Activated CD8-positive, alpha-beta T cell treated with anti-CD3 and anti-CD28 coated beads for 36 hours (primary cell): ENCODE measurements at regions not wholly inside any gene's neighbourhood (a gene's known extent, or its start where the extent isn't known, plus 50 kb on each side); places are given as distances from the start of the nearest gene placed in this dataset.

ENCODE experiments used
- ATAC-seq: fragments of 200-7000 bp; cut with Tn5 transposase; one replicate; pipeline ENCODE4 v1.10.0; 2021; ENCODE audit warnings: mild to moderate bottlenecking, moderate library complexity
- CTCF ChIA-PET: fragments of 350-600 bp; sonication (Branson Sonifier 250); formaldehyde crosslinking; loops from one replicate; lab custom pipeline; 2021; ENCODE audit warnings: antibody characterized with exemption; lab: Charles Lee
- POLR2A ChIA-PET: fragments of 350-600 bp; sonication (Branson Sonifier 250); formaldehyde crosslinking; loops from one replicate; lab custom pipeline; 2021; ENCODE audit warnings: antibody characterized with exemption; lab: Charles Lee
- DNase-seq: peaks from one replicate; pipeline ENCODE4 v3.0.0-alpha.2; 2020
- H3K27ac Mint-ChIP-seq: one replicate; pipeline ENCODE4 v1.8.0; 2021; ENCODE audit warnings: mild to moderate bottlenecking, mixed read lengths
- H3K27me3 Mint-ChIP-seq: one replicate; pipeline ENCODE4 v1.8.0; 2021; ENCODE audit warnings: mixed read lengths
- H3K36me3 Mint-ChIP-seq: one replicate; pipeline ENCODE4 v1.8.0; 2021; ENCODE audit warnings: low read depth, mixed read lengths
- H3K4me1 Mint-ChIP-seq: one replicate; pipeline ENCODE4 v1.8.0; 2021; ENCODE audit warnings: low read depth, mixed read lengths
- H3K4me3 Mint-ChIP-seq: one replicate; pipeline ENCODE4 v1.8.0; 2021; ENCODE audit warnings: mild to moderate bottlenecking, moderate library complexity, mixed read lengths
- H3K9me3 Mint-ChIP-seq: one replicate; pipeline ENCODE4 v1.8.0; 2021; ENCODE audit warnings: mixed read lengths
- intact Hi-C: fragments of 100-400 bp; cut with micrococcal nuclease; formaldehyde crosslinking; loops from one replicate; pipeline ENCODE4 v1.10.0; 2022
- TF ChIP-seq, protein P1 (sequence below): fragments of 200-600 bp; IDR thresholded peaks from one replicate; pipeline ENCODE4 v1.8.0; 2022; ENCODE audit warnings: antibody characterized with exemption, mild to moderate bottlenecking

DNA sequence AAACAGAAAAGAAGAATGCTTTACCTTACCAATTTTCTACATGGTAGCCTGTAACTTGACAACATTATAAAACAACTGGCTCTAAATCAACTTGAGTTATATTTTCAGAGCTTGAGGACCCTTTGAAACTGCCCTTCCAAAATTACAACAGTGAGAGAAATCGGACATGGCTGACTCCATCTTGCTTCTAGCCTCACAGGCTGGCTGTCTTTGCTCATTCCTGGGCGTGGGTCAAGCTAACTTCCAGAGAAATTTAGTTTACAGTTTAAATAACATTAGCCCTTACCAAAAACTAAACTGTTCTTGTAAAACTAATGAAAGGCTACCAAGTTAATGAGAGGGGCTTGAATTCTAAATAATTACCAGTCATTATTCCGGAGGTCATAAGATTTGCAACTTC is 183.4 kb downstream of the AKR1D1 start:
- ChIA-PET CTCF (no interaction called here), POLR2A (no interaction called here)
- H3K36me3 Mint-ChIP-seq = no peaks in the 10 kb centered on the region
- DNase-seq (no peak), ATAC-seq (no peak)
- H3K9me3 Mint-ChIP-seq = no peaks in the 10 kb centered on the region
- H3K4me3 Mint-ChIP-seq = no peak overlapping the region
- intact Hi-C loops = no loop called here
- H3K4me1 Mint-ChIP-seq = no peaks in the 10 kb centered on the region
- no peaks in the 10 kb centered on the region for H3K27me3 Mint-ChIP-seq
- no peak overlapping the region for H3K27ac Mint-ChIP-seq
- TF ChIP-seq, protein P1, sequence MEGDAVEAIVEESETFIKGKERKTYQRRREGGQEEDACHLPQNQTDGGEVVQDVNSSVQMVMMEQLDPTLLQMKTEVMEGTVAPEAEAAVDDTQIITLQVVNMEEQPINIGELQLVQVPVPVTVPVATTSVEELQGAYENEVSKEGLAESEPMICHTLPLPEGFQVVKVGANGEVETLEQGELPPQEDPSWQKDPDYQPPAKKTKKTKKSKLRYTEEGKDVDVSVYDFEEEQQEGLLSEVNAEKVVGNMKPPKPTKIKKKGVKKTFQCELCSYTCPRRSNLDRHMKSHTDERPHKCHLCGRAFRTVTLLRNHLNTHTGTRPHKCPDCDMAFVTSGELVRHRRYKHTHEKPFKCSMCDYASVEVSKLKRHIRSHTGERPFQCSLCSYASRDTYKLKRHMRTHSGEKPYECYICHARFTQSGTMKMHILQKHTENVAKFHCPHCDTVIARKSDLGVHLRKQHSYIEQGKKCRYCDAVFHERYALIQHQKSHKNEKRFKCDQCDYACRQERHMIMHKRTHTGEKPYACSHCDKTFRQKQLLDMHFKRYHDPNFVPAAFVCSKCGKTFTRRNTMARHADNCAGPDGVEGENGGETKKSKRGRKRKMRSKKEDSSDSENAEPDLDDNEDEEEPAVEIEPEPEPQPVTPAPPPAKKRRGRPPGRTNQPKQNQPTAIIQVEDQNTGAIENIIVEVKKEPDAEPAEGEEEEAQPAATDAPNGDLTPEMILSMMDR = no peak

DNA sequence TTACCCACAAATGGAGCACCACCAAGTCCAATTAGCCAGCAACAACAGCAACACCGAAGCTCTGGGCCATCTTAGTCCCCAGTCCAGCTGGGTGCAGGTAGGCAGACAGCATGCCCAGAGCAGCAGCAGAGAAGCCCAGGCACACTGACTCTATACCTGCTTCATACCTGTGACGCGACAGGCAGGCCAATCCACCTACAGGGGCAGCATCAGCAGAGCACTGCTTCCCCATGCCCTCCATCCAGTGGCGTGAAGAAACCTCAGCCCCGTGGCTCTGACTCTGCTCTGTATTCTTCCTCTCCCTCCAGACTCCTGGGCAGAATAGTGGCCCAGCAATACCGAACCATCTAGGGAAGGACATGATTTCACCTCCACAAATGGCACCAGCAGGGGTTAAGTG is 191.7 kb downstream of the AKR1D1 start:
- intact Hi-C loops = no loop called here
- no peak for DNase-seq
- peaks cover 1% of the 10 kb centered on the region for H3K9me3 Mint-ChIP-seq
- ATAC-seq = no peak
- TF ChIP-seq, protein P1 = no peak
- no peaks in the 10 kb centered on the region for H3K27me3 Mint-ChIP-seq
- H3K4me3 Mint-ChIP-seq = no peak overlapping the region
- ChIA-PET POLR2A (no interaction called here), CTCF (no interaction called here)
- no peaks in the 10 kb centered on the region for H3K36me3 Mint-ChIP-seq
- no peak overlapping the region for H3K27ac Mint-ChIP-seq
- H3K4me1 Mint-ChIP-seq = no peaks in the 10 kb centered on the region

DNA sequence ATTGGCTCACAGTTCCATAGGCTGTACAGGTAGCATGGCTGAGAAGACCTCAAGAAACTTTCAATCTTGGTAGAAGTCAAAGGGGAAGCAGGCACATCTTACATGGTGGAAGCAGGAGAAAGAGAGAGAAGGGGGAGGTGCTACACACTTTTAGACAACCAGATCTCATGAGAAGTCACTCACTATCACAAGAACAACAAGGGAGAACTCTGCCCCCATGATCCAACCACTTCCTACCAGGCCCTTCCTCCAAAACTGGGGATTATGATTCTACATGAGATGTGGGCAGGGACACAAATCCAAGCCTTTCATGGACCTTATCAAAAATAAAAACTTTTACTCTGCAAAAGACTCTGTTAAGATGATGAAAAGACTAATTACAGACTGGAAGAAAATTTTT is 183.2 kb upstream of the TRIM24 start:
- ATAC-seq (no peak), DNase-seq (no peak)
- Mint-ChIP-seq H3K27ac (no peak overlapping the region), H3K9me3 (no peaks in the 10 kb centered on the region), H3K27me3 (no peaks in the 10 kb centered on the region), H3K36me3 (no peaks in the 10 kb centered on the region), H3K4me1 (no peaks in the 10 kb centered on the region), H3K4me3 (no peak overlapping the region)
- ChIA-PET CTCF (no interaction called here), POLR2A (no interaction called here)
- intact Hi-C loops = no loop called here
- TF ChIP-seq, protein P1 = no peak

DNA sequence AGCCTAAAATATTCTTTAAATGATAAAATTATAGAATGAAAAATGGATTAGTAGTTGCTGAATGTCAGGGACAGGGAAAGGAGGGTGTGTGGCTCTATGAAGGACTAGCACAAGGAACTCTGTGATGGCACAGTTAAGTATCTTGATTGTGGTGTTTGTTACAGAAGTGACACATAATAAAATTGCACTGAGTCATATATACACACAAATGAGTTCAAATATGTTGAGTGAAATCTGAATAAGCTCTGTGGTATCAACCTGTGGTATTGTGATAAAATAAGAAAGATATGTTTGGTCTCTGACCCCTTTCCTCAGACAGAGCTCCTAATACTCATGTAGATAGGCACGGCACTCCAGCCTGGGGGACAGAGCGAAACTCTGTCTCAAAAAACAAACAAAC is 181.5 kb upstream of the TRIM24 start:
- Mint-ChIP-seq H3K27ac (no peak overlapping the region), H3K4me3 (no peak overlapping the region), H3K4me1 (no peaks in the 10 kb centered on the region), H3K27me3 (no peaks in the 10 kb centered on the region), H3K9me3 (no peaks in the 10 kb centered on the region), H3K36me3 (no peaks in the 10 kb centered on the region)
- TF ChIP-seq, protein P1 = no peak
- ATAC-seq = no peak
- intact Hi-C loops = no loop called here
- ChIA-PET POLR2A (no interaction called here), CTCF (no interaction called here)
- no peak for DNase-seq

DNA sequence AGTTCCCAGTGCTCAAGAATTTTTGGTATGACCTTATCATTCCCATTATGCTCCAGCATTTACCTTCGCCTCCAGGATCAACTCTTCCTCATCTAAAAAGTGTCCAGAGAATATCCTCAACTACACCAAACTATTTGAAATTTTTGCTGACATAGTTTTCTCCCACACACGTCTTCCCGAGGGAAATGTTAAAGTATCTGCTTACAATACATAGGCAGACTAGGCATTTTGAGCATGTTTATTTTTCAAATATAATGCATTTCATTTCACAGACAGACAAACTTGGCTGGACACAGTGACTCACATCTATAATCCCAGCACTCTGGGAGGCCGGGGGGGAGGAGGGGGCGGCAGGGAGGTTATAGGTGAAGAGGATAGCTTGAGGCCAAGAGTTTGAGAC is 177.1 kb upstream of the TRIM24 start:
- ATAC-seq (no peak), DNase-seq (no peak)
- Mint-ChIP-seq H3K4me3 (no peak overlapping the region), H3K27ac (no peak overlapping the region), H3K27me3 (no peaks in the 10 kb centered on the region), H3K36me3 (no peaks in the 10 kb centered on the region), H3K4me1 (no peaks in the 10 kb centered on the region), H3K9me3 (no peaks in the 10 kb centered on the region)
- TF ChIP-seq, protein P1 = no peak
- intact Hi-C loops = no loop called here
- ChIA-PET CTCF (no interaction called here), POLR2A (no interaction called here)
